WTC11 (cell line): ENCODE measurements at regions not wholly inside any gene's neighbourhood (a gene's known extent, or its start where the extent isn't known, plus 50 kb on each side); places are given as distances from the start of the nearest gene placed in this dataset.

Experiments
- FOXJ3 ChIP-seq: sonication (generic); formaldehyde crosslinking; IDR thresholded peaks from 2 replicates; pipeline ENCODE4 v1.9.0; 2021; ENCODE audit warnings: missing genetic modification reagents, mild to moderate bottlenecking, borderline replicate concordance
- SMAD3 ChIP-seq: sonication (generic); formaldehyde crosslinking; IDR thresholded peaks from 2 replicates; pipeline ENCODE4 v1.8.0; 2022; ENCODE audit warnings: missing genetic modification reagents, mild to moderate bottlenecking, borderline replicate concordance
- TCF7 ChIP-seq: sonication (generic); formaldehyde crosslinking; IDR thresholded peaks from 2 replicates; pipeline ENCODE4 v1.8.0; 2022; ENCODE audit warnings: mild to moderate bottlenecking, low read depth, missing genetic modification reagents, moderate library complexity
- TEAD4 ChIP-seq: sonication (generic); formaldehyde crosslinking; IDR thresholded peaks from 2 replicates; pipeline ENCODE4 v1.8.0; 2022; ENCODE audit warnings: mild to moderate bottlenecking, missing genetic modification reagents
- ZNF121 ChIP-seq: sonication (generic); formaldehyde crosslinking; IDR thresholded peaks from 2 replicates; pipeline ENCODE4 v1.8.0; 2023; ENCODE audit warnings: missing genetic modification reagents
- ZNF232 ChIP-seq: sonication (generic); formaldehyde crosslinking; IDR thresholded peaks from 2 replicates; pipeline ENCODE4 v1.8.0; 2022; ENCODE audit warnings: mild to moderate bottlenecking, missing genetic modification reagents
- TF ChIP-seq, protein P1 (sequence below): fragments of 200-600 bp; IDR thresholded peaks from 2 replicates; pipeline ENCODE4 v1.8.0; 2022; ENCODE audit warnings: antibody characterized with exemption
- TF ChIP-seq, protein P2 (sequence below): sonication (generic); formaldehyde crosslinking; IDR thresholded peaks from 2 replicates; pipeline ENCODE4 v1.8.1; 2023; ENCODE audit warnings: mild to moderate bottlenecking, missing genetic modification reagents, moderate library complexity
- TF ChIP-seq, protein P3 (sequence below): sonication (generic); formaldehyde crosslinking; conservative IDR thresholded peaks from 2 replicates; pipeline ENCODE4 v1.8.1; 2023; ENCODE audit warnings: mild to moderate bottlenecking, low read depth, missing genetic modification reagents, moderate library complexity
- TF ChIP-seq, protein P4 (sequence below): sonication (generic); formaldehyde crosslinking; IDR thresholded peaks from 2 replicates; pipeline ENCODE4 v1.8.0; 2022; ENCODE audit warnings: mild to moderate bottlenecking, missing genetic modification reagents

DNA sequence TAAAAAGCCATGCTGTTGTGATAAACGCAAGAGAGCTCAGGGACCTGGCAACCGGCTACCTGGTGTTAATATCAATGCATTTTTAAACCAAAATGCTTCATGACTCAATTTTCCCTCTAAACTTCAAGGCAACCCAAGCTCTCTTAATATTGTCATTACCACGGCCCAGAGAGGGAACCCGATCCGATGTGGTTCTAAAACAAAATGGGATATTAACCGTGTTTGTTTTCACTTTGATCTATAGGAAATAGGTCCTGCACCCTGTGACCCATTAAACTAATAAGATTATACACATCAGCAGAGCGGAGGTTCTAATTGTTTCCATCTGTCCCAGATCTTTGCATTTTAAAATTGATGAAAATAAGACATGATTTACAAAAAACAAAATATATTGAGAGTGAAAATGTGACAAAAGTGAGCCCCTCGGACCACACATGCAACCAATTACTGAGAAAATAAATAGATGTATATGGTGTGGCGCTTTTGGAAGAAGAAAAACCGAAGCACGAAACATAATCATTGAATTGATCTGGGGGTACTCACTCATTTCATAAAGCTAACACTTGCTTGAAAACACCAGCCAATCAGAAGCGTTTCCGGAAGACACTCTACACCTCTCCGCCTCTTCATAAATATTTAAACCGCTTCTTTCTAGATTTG is 290.3 kb upstream of the NFE2L3 start:
- TF ChIP-seq, protein P1, sequence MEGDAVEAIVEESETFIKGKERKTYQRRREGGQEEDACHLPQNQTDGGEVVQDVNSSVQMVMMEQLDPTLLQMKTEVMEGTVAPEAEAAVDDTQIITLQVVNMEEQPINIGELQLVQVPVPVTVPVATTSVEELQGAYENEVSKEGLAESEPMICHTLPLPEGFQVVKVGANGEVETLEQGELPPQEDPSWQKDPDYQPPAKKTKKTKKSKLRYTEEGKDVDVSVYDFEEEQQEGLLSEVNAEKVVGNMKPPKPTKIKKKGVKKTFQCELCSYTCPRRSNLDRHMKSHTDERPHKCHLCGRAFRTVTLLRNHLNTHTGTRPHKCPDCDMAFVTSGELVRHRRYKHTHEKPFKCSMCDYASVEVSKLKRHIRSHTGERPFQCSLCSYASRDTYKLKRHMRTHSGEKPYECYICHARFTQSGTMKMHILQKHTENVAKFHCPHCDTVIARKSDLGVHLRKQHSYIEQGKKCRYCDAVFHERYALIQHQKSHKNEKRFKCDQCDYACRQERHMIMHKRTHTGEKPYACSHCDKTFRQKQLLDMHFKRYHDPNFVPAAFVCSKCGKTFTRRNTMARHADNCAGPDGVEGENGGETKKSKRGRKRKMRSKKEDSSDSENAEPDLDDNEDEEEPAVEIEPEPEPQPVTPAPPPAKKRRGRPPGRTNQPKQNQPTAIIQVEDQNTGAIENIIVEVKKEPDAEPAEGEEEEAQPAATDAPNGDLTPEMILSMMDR, result no peak
- TF ChIP-seq, protein P2, sequence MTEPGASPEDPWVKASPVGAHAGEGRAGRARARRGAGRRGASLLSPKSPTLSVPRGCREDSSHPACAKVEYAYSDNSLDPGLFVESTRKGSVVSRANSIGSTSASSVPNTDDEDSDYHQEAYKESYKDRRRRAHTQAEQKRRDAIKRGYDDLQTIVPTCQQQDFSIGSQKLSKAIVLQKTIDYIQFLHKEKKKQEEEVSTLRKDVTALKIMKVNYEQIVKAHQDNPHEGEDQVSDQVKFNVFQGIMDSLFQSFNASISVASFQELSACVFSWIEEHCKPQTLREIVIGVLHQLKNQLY (CRISPR knock-in tag), result no peak
- TF ChIP-seq SMAD3 (CRISPR knock-in tag), result no peak
- no peak for TF ChIP-seq FOXJ3 (CRISPR knock-in tag)
- no peak for TF ChIP-seq TEAD4 (CRISPR knock-in tag)
- TF ChIP-seq TCF7 (CRISPR knock-in tag), result no peak
- TF ChIP-seq ZNF121 (CRISPR knock-in tag), result no peak
- TF ChIP-seq, protein P3, sequence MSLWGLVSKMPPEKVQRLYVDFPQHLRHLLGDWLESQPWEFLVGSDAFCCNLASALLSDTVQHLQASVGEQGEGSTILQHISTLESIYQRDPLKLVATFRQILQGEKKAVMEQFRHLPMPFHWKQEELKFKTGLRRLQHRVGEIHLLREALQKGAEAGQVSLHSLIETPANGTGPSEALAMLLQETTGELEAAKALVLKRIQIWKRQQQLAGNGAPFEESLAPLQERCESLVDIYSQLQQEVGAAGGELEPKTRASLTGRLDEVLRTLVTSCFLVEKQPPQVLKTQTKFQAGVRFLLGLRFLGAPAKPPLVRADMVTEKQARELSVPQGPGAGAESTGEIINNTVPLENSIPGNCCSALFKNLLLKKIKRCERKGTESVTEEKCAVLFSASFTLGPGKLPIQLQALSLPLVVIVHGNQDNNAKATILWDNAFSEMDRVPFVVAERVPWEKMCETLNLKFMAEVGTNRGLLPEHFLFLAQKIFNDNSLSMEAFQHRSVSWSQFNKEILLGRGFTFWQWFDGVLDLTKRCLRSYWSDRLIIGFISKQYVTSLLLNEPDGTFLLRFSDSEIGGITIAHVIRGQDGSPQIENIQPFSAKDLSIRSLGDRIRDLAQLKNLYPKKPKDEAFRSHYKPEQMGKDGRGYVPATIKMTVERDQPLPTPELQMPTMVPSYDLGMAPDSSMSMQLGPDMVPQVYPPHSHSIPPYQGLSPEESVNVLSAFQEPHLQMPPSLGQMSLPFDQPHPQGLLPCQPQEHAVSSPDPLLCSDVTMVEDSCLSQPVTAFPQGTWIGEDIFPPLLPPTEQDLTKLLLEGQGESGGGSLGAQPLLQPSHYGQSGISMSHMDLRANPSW, result no peak
- TF ChIP-seq, protein P4, sequence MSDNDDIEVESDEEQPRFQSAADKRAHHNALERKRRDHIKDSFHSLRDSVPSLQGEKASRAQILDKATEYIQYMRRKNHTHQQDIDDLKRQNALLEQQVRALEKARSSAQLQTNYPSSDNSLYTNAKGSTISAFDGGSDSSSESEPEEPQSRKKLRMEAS (CRISPR knock-in tag), result no peak
- TF ChIP-seq ZNF232 (CRISPR knock-in tag), result no peak
